SKM-1 treated with dmso at 0.1 percent for 144 hours (cell line): ENCODE measurements at regions not wholly inside any gene's neighbourhood (a gene's known extent, or its start where the extent isn't known, plus 50 kb on each side); places are given as distances from the start of the nearest gene placed in this dataset.

Experiments used
- DNase-seq: peaks from one replicate; lab custom pipeline; 2025; ENCODE audit not compliant: unreplicated experiment; lab: John Stamatoyannopoulos, UW

DNA sequence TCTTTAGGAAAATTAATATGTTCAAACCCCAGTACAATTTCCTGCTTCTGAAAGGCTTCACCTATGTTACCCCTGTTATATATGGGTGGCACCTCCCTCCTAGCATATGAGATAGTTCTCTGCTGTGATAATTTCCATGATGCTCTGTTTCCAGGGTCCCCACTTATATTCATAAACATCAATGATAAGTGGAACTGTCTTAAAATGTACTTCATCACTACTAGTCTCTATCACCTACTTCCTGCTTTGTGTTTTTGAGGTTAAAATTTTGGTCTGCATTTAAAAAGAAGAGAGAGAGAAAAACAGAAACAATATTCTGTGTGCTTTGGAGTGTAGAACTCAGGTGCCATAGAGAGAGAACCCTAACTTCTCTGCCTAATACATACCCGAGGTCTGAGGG lies 234.7 kb downstream of the HTR1A start:
- DNase-seq, result no peak

DNA sequence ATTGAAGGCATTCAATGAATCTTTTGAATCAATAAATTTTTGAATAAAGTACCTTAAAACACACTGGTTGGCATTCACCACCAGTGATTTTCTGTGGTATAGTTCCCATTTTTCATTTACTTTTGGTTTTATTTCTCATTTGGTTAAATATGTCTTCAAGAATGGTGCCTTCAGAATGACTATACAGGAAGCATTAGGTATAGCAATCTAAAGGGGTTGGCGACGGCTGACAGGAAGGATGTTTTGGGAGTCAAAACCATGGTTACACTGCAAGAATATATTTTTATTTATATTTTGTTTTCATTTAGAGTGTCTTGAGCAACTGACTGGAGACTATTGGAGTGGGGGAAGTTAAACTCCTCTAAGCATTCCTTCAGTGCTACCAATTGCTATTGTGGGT lies 235.7 kb downstream of the HTR1A start:
- DNase-seq, result no peak

DNA sequence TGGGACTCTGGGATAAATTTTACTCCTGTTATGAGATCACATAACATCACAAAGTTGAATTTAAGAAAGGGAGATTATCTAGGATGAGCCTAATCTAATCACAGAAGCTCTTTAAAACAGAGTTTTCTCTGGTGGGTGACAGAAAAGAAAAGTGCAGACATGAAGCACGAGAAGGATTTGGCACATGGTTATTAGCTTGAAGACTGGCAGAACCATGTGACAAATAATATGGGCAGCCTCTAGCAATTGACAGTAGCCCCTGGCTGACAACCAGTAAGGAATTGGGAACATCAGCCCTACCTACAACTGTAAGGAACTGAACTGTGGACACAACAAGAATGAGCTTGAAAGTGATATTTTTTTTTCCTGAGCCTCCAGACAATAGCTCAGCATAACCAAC lies 243.1 kb downstream of the HTR1A start:
- no peak for DNase-seq

DNA sequence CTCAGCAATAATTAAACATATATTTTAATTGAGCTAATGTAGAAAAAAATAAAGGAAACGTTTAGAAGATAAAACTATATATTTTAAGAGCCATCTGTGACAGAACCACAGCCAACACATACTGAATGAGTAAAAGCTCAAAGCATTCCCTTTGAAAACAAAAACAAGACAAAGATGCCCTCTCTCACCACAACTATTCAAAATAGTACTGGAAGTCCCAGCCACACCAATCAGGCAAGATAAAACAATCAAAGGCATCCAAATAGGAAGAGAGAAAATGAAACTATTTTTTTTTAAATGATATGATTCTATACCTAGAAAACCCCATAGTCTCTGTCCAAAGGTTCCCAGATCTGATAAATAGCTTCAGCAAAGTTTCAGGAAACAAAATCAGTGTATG lies 262.0 kb downstream of the HTR1A start:
- no peak for DNase-seq

DNA sequence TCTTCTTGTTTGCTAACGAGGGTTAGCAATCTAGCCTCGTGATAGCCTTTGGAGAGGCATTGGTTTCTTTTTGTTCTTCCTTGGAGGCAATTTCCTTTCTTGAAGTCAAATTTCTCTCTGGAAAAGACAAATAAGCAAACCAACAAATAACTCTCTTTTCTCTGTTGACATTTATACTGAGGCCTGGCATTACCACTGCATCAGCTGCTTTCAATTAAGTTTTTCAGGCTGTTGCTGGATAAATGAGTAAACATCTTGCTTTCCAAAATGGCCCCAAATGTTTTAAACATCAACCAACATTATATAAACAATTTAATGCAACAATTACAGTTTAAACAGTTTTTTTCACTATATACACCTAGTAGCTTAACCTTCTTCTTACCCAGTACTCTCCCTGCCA lies 264.4 kb downstream of the HTR1A start:
- no peak for DNase-seq

DNA sequence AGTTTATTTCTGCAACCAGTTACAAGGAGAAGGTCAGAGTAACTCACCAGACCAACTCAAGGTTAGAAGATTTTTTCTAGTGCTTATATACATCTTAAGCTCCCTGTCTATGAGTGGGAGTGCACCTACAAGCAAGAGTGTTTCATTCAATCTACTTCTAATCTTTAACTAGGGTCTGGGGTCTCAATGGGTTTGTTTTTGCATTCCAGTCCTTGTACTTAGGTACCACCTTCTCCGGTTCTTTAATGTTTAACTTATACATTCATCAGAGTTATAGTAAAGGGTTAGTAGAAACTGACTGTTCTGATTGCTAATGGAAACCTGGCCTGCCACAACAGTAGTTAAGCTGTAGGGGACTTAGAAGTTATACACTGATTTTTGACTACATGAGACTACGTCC lies 271.7 kb downstream of the HTR1A start:
- DNase-seq, result no peak

DNA sequence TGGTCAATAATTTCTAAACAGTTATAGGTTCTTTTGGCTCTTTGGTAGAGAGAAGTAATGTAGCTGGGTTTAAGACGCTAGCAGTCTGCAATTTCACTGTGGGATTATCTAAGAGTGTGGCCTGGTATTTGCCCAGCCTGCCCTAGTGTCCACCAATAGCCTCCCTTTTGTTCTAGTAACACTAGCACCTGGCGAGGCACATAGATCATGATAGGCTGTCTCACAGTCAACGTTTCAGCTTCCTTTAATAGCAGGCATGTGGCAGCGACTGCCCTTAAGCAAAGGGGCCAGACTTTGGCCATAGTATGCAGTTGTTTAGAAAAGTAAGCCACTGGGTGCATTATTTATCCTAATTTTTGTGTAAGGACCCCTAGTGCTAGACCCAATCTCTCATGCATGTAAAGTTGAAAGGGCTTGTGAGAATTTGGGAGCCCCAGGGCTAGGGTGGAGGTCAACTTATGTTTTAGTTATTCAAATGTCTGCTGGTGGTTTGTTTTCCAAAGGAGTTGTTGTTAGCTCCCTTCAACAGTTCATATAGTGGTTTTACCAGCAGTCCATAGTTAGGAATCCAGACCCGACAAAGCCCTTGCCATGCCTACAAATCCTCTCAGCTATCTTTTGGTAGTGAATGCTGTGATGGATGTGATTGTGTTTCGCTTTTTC lies 274.3 kb downstream of the HTR1A start:
- no peak for DNase-seq

DNA sequence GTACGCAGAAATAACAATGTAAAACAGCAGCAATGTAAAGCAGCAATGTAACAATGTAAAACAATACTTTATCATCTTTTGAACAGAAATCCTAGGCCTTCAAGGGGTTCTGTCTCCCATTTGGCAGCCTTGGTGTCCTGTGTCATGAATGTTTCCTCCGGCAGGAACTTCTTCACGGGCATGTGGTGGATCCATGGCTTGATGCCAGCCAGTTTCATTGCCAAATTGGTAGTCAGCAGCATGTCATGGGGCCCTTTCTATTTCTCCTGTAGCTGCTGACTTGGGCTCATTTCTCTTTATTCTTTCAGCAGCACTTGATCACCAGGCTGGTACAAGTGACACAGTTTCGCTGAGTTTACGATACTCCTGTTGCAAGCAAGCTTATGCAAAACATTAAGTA lies 275.3 kb downstream of the HTR1A start:
- no peak for DNase-seq

DNA sequence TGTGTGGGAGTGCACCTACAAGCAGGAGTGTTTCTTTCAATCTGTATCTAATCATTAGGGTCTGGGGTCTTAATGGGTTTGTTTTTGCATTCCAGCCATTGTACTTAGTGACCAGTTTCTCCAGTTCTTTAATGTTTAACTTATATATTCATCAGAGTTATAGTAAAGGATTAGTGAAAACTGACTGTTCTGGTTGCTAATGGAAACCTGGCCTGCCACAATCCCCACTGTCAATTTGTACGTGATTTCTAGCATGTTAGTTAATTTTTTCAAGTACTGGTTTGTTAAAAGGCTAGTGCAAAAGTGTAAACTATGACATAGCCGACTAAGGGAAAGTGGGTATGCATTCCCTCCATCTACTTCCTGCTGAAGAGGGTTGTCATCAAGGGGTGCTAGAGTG lies 276.1 kb downstream of the HTR1A start:
- no peak for DNase-seq

DNA sequence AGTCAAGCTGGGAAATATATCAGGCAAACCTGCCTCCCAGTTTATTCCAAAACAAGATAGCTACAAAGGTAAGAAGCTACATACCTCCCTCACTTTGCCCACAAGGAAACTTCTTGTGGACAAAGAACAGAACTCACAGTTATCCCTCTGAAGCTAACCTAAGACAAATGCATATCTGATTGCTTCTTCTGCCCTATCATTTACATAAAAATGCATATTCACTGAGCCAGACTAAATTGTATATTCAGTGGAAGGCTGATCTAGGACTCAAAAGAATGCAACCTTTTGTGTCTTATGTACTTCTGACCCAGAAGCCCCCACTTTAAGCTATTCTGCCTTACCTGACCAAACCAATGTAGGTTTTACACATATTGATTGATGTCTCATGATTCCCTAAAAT lies 276.8 kb downstream of the HTR1A start:
- no peak for DNase-seq

DNA sequence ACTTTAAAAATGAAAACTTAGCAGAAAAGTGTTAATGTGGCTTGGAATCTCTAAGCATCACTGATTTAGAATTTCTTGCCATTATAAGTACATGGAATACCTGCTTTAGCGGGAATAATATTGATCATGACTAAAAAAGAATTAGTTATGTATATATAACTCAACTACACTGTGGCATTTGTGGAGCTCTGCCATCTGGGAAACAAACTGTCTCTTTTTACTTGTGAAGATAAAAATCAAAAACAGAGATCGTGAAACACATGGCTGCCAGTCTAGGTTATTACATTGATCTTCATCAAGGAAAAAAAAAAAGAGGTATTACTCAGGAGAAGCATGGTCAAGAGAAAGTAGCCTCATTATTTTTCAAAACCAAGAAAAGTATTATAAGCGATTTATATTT lies 287.4 kb downstream of the HTR1A start:
- no peak for DNase-seq

DNA sequence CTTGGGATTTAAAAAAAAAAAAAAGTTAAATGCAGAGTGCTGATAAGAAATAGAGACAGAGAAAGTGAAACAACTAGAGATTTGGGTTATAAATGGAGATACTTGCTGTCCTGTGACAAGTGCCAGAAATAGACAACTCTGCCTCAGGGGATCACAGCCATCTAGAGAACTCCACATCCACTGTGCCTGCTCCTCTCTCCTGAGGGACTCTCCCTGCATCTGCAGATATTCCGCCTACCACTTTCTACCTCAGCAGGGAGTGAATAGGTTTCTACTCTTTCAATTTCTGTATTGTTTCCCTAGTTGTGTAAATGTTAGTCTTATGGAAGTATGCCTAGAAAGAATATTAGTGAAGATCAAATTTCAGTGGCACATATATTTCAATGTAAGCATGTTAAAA lies 307.2 kb downstream of the HTR1A start:
- no peak for DNase-seq

DNA sequence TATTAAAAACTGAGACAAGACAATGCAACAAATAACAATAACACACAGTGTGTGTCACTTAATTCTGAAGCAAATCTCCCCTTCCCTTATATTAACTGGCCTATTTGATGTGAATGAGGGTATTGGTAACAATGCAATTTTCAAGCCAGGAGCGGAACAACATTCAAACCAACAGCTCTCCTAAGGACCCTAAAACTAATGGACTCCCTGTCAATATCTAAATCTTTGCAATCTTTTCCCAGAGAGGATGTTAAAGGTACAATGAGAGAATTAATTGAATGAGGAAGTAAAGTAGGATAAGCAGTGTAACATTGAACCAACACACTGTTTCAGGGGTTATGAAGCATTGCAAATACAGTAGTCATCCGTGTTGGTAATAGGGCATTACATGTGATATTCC lies 311.7 kb downstream of the HTR1A start:
- DNase-seq, result no peak

DNA sequence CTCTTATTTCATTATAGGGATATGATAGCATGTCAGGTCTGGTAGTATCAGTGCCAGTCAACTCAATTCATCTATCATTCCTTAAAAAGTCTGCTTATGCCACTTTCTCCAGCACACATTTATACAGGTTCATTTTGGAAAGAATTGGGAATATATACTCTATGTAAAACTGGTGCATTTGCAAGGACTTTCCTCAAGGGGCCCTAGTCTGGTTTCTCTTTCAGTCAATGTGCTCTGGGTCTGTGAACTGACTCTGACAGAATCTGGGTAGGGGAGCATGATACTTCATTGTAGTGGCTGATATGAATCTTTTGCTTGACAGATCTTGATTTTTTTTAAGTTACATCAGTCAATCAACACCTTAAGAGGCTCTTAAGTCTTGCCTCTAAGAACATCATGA lies 313.9 kb downstream of the HTR1A start:
- DNase-seq, result no peak

DNA sequence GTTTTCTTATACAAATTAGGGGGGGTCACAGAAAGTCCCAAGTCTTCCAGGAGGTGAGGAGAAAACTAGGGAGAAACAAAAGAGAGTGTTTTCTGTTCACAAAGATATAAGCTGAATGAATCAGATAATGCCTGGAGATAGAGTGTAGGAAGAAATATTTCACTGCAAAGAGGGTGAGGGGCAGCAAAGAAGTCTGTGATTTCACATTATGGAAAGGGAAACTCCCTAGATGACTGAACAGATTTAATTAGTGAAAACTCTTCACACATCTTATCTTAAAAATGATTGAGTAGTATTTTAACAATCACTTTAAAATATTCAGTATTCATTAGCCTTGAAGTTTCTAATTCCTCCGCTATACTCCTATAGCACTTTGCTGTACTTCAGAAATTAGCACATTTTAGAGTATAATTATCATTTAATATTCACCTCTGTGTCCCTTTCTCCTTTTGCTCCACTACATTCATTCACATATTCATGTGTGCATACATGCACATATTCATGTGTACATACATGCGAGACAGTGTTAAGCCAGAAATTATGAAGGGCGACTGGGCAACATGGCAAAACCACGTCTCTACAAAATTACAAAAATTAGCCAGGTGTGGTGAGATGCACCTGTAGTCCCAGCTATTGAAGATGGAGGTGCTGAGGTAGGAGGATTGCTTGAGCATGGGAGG lies 332.2 kb downstream of the HTR1A start:
- DNase-seq, result no peak

DNA sequence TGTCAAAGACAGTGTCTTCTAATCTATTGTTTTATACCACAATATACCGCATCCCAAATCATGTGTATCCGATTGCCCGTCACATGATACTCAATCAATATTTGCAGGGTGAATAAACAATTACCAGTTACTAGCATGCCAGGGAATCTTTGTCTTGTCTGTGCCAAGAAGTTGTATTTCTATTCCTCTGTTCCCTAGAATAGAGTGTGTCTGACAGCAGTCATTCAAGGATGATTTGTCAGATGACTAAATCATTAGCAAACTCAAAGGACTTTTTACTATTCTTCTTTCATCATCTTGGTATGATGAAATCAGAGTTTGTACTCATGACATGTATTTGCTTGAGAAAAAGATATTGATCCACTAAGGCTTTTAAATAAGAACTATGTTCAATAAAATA lies 348.8 kb downstream of the HTR1A start:
- DNase-seq, result no peak

DNA sequence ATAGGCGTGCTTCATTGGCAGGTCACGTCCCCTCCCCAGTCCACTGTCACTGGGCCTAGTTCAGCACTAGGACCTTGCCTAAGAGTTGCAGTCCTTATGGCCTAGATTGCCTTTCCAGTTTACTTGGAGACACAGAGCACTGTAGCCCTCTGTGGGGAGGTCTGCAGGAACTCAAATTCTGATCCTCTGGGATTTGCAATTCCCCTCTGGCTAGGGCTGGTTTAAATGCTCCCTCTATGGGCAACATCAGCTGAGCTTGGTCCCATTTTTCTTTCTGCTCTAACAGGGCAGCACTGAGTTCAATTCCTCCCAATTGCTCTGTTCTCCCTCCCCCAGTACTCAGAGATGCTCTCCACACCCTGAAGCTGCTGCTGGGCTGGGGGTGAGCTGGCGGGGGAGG lies 358.2 kb downstream of the HTR1A start:
- no peak for DNase-seq

DNA sequence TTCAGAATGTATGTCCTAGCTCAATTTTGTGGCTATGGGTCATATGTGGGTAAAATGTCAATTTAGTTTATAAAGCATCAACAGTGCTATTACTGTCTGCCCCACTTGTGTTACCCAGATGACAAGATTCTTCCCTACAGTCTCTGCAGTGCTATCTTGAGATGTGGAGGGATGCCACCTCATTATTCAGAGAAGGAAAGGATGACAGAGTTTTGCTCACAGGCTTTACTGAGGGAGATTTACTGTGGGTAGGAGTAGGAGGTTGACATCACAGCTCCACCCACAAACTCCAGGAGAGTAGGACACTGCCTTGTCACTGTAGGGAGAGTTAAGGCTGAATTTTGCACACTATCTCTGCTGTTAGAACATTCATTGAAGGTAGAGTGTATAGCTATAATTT lies 359.3 kb downstream of the HTR1A start:
- DNase-seq, result no peak

DNA sequence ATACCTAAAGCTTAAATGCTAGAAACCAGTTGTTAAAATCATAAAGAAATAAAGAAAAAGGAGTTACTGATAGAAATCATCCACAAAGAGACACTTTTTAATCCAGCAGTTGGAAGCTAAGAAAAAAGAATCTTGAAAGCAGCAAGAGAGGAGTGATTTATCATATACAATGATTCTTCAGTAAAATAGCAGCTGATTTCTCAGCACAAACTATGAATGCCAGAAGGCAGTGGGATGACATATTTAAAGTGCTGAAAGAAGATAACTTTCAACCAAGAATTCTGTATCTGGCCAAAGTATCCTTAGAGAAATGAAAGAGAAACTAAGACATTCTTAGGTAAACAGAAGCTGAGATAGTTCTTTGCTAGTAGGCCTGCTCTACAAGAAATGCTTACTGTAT lies 366.0 kb downstream of the HTR1A start:
- DNase-seq, result no peak

DNA sequence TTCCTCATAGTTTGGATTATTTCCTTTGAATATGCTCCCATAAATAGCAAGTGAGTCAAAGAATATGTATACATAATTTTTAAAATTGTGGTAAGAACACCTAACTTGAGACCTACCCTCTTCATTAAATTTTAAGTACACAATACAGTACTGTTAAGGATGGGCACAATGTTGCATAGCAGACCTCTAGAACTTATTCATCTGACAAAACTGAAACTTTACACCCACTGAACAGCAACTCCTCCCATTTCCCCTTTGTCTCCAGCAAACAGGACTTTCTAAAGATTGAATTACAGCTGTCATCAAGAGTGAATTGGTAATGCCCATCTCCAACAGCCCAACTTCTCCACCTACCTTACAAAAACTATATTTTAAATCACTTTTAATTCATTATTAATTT lies 388.9 kb downstream of the HTR1A start:
- DNase-seq, result no peak

DNA sequence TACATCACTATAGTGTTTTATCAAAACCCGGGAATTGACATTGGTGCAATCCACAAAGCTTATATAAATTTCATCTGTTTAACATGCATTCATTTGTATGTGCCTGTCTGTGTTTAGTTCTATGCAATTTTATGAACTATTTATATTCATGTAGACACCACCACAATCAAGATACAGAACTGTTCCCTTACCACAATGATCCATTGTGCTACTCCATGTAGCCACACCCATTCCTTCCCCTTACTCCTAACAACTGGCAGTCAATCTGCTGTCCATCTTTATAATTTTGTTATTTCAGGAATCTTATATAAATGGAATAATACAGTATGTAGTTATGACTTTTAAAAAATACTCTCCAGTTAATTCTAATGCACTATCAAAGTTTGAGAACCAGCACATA lies 389.5 kb downstream of the HTR1A start:
- DNase-seq, result no peak

DNA sequence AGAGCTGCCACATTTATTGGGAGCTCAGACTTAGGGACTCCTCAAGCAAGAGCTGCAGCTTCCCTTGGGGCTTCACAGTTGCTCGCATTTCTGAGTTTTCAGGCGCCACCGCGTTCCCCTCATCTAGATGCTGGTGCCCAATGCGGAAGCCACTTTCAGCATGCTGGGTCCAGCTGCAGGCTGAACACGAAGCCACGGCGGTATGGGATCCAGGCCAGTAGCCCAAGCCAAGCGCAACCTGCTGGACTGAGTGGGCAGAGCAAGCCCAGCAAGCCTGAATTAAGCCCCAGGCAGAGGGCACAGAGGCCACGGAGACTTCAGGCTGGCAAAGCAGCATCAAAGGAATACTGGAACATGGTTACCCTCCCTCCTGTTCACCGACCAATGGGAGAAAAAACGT lies 391.5 kb downstream of the HTR1A start:
- no peak for DNase-seq

DNA sequence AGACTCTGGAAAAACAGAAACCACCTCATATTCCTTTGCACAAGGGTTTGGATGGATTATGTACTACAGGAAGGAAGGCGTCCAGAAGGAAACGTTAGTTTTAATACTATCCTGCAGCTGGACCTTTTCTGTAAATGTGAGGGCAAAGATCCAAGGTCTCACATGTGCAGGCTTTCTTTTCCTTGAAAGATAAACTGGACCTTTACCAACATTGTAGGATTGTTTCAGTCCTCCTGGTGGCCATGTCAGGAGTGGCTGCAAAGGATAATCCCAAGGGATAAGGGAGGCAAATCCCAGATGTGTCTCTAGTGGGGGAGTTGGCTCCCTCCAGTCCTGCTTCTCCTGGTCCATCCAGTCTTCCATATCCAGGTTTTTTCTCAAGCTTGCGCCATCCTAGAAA lies 397.5 kb downstream of the HTR1A start:
- no peak for DNase-seq
